HCT116 (cell line): ENCODE measurements at regions not wholly inside any gene's neighbourhood (a gene's known extent, or its start where the extent isn't known, plus 50 kb on each side); places are given as distances from the start of the nearest gene placed in this dataset.

Experiments used
- ATAC-seq: fragments of 200-7000 bp; cut with Tn5 transposase; 2 replicates; pipeline ENCODE4 v1.9.1; 2020; ENCODE audit warnings: mild to moderate bottlenecking, moderate library complexity
- BruUV-seq: library from RNA; stranded (reverse); fragments of 400-500 nt; replicated peaks from 2 replicates; lab custom pipeline; 2021; lab: Mats Ljungman, UMichigan
- CTCF ChIA-PET: fragments of 300-600 bp; sonication (Branson Sonifier 250); formaldehyde crosslinking; loops from one replicate; lab custom pipeline; 2021; ENCODE audit warnings: antibody characterized with exemption; lab: Charles Lee
- POLR2A ChIA-PET: fragments of 300-600, 350-600 bp; sonication (Branson Sonifier 250); formaldehyde crosslinking; loops from one replicate; lab custom pipeline; 2021; ENCODE audit warnings: antibody characterized with exemption; lab: Charles Lee
- RAD21 ChIA-PET, 2 experiments: fragments of 300-600 bp; sonication (Branson Sonifier 250); formaldehyde crosslinking; loops; one replicate each; lab custom pipeline; 2023; ENCODE audit warnings: low total read pairs in 2 of 2; ENCODE audit not compliant: uncharacterized antibody in 2 of 2, unreplicated experiment in 2 of 2, low non-redundant PET in 1 of 2; lab: Charles Lee
- DNase-seq: peaks from one replicate; pipeline ENCODE4 v3.0.0-alpha.2; 2010; ENCODE audit warnings: low read depth, low spot score
- H2AFZ ChIP-seq: fragments of 200-600 bp; shearing (Covaris generic), sonication (generic); 2 replicates; pipeline ENCODE4 v1.6.1; 2017; ENCODE audit warnings: low read depth, mixed run types, mixed read lengths, antibody characterized with exemption, low read length; ENCODE audit not compliant: poor library complexity, severe bottlenecking
- H3K27ac ChIP-seq: 2 replicates; pipeline ENCODE4 v1.5.1; 2012; ENCODE audit warnings: low read depth, low read length
- H3K27me3 ChIP-seq: fragments of 200-600 bp; sonication (generic); 2 replicates; pipeline ENCODE4 v1.6.1; 2016; ENCODE audit warnings: mixed run types, low read length, mixed read lengths; ENCODE audit not compliant: insufficient read depth
- H3K36me3 ChIP-seq, 2 experiments: fragments of 200-500 bp in 1 of 2; fragments of 200-600 bp in 1 of 2; sonication (Bioruptor generic) in 1 of 2; sonication (generic) in 1 of 2; 2 replicates each; pipeline versions ENCODE4 v1.5.1 to v1.6.1; 2014 to 2016; ENCODE audit warnings: low read length in 2 of 2, inconsistent platforms in 1 of 2, mixed read lengths in 1 of 2, mixed run types in 1 of 2; ENCODE audit not compliant: insufficient read depth in 2 of 2, control insufficient read depth in 1 of 2
- H3K4me1 ChIP-seq, 2 experiments: fragments of 200-600 bp in 1 of 2; sonication (generic) in 1 of 2; 2 replicates each; pipeline versions ENCODE4 v1.5.1 to v1.6.1; 2012 to 2017; ENCODE audit warnings: low read length in 2 of 2, inconsistent platforms in 1 of 2, mild to moderate bottlenecking in 1 of 2, mixed read lengths in 1 of 2, mixed run types in 1 of 2, moderate library complexity in 1 of 2; ENCODE audit not compliant: insufficient read depth in 2 of 2, control insufficient read depth in 1 of 2
- H3K4me2 ChIP-seq: fragments of 200-600 bp; sonication (generic); 2 replicates; pipeline ENCODE4 v1.6.1; 2017; ENCODE audit warnings: mixed run types, low read length, mixed read lengths
- H3K4me3 ChIP-seq, 2 experiments: fragments of 200-600 bp in 1 of 2; sonication (generic) in 1 of 2; replicated peaks in 1 of 2; 2 replicates each; pipeline ENCODE4 v1.5.1; 2011 to 2016; ENCODE audit warnings: low read length in 2 of 2, control low read depth in 1 of 2, low read depth in 1 of 2, mild to moderate bottlenecking in 1 of 2, mixed read lengths in 1 of 2, mixed run types in 1 of 2
- H3K79me2 ChIP-seq: fragments of 200-600 bp; sonication (generic); 2 replicates; pipeline ENCODE4 v1.6.1; 2017; ENCODE audit warnings: mild to moderate bottlenecking, mixed run types, low read length, moderate library complexity, mixed read lengths; ENCODE audit not compliant: insufficient read depth
- H3K9ac ChIP-seq: fragments of 200-600 bp; sonication (generic); 2 replicates; pipeline ENCODE4 v1.6.1; 2016; ENCODE audit warnings: low read length, mixed read lengths
- H3K9me2 ChIP-seq: fragments of 200-600 bp; sonication (generic), shearing (Covaris generic); 2 replicates; pipeline ENCODE4 v1.6.1; 2017; ENCODE audit warnings: mixed run types, mild to moderate bottlenecking, moderate library complexity; ENCODE audit not compliant: insufficient read depth
- H3K9me3 ChIP-seq, 2 experiments: fragments of 200-500 bp in 1 of 2; fragments of 200-600 bp in 1 of 2; sonication (Bioruptor generic) in 1 of 2; sonication (generic) in 1 of 2; 2 replicates each; pipeline ENCODE4 v1.6.1; 2014 to 2017; ENCODE audit warnings: low read length in 2 of 2, mixed read lengths in 2 of 2, inconsistent platforms in 1 of 2, low read depth in 1 of 2, mild to moderate bottlenecking in 1 of 2, mixed run types in 1 of 2, moderate library complexity in 1 of 2; ENCODE audit not compliant: control insufficient read depth in 1 of 2, insufficient read depth in 1 of 2
- H4K20me1 ChIP-seq: fragments of 200-600 bp; sonication (generic), shearing (Covaris generic); 2 replicates; pipeline ENCODE4 v1.6.1; 2017; ENCODE audit warnings: mixed run types, mild to moderate bottlenecking, moderate library complexity; ENCODE audit not compliant: insufficient read depth
- ATF3 ChIP-seq: IDR thresholded peaks from 2 replicates; pipeline ENCODE4 v1.6.1; 2012
- CEBPB ChIP-seq: IDR thresholded peaks from 2 replicates; pipeline ENCODE4 v1.6.1; 2012; ENCODE audit warnings: low read depth
- CTCF ChIP-seq, 3 experiments: fragments of 200-600 bp in 1 of 3; sonication (generic) in 1 of 3; IDR thresholded peaks in 2 of 3; conservative IDR thresholded peaks in 1 of 3; 2 replicates each; pipeline ENCODE4 v1.5.1; 2012 to 2017; ENCODE audit warnings: low read depth in 2 of 3, low read length in 2 of 3, antibody characterized with exemption in 1 of 3, borderline replicate concordance in 1 of 3, control low read depth in 1 of 3, mild to moderate bottlenecking in 1 of 3, mixed read lengths in 1 of 3, mixed run types in 1 of 3, moderate library complexity in 1 of 3; ENCODE audit not compliant: insufficient read depth in 1 of 3
- ELF1 ChIP-seq: IDR thresholded peaks from 2 replicates; pipeline ENCODE4 v1.6.1; 2012; ENCODE audit warnings: low read depth, borderline replicate concordance
- EZH2 ChIP-seq: fragments of 200-600 bp; sonication (generic); IDR thresholded peaks from 2 replicates; pipeline ENCODE4 v1.6.1; 2017; ENCODE audit warnings: antibody characterized with exemption, mixed run types
- FOSL1 ChIP-seq: IDR thresholded peaks from 2 replicates; pipeline ENCODE4 v1.6.1; 2012; ENCODE audit warnings: low read depth
- MAX ChIP-seq: IDR thresholded peaks from 2 replicates; pipeline ENCODE4 v1.6.1; 2012
- POLR2AphosphoS5 ChIP-seq: IDR thresholded peaks from 2 replicates; pipeline ENCODE4 v1.6.1; 2011; ENCODE audit warnings: mild to moderate bottlenecking, low read depth, low read length, moderate library complexity
- RAD21 ChIP-seq: IDR thresholded peaks from 2 replicates; pipeline ENCODE4 v1.6.1; 2012; ENCODE audit warnings: low read depth, mild to moderate bottlenecking
- SP1 ChIP-seq: IDR thresholded peaks from 2 replicates; pipeline ENCODE4 v1.6.1; 2012; ENCODE audit warnings: low read depth
- SRF ChIP-seq: IDR thresholded peaks from 2 replicates; pipeline ENCODE4 v1.6.1; 2012; ENCODE audit warnings: low read depth
- YY1 ChIP-seq: IDR thresholded peaks from 2 replicates; pipeline ENCODE4 v1.6.1; 2011; ENCODE audit warnings: low read length, low read depth, moderate library complexity, mild to moderate bottlenecking; ENCODE audit not compliant: insufficient replicate concordance; ENCODE audit errors: extremely low read depth
- ZBTB33 ChIP-seq: IDR thresholded peaks from 2 replicates; pipeline ENCODE4 v1.6.1; 2011; ENCODE audit warnings: mild to moderate bottlenecking, low read length, moderate library complexity; ENCODE audit not compliant: insufficient replicate concordance; ENCODE audit errors: extremely low read depth
- intact Hi-C: fragments of 100-400 bp; cut with micrococcal nuclease; formaldehyde crosslinking; loops from 2 replicates; pipeline ENCODE4 v1.10.0; 2022

GRCh38 chr7:104961821-104962220 lies 52.2 kb upstream of the KMT2E start:
- ChIA-PET POLR2A (no interaction called here), RAD21 (no interaction called here), CTCF (no interaction called here)
- Histone ChIP-seq H3K4me3 (no peak overlapping the region), H2AFZ (no peak overlapping the region), H3K4me2 (no peak overlapping the region), H3K9ac (no peak overlapping the region), H3K9me2 (no peaks in the 10 kb centered on the region), H3K79me2 (no peaks in the 10 kb centered on the region), H3K4me1 (no peaks in the 10 kb centered on the region), H3K27me3 (no peaks in the 10 kb centered on the region), H3K9me3 (no peaks in the 10 kb centered on the region), H3K27ac (no peak overlapping the region), H4K20me1 (no peaks in the 10 kb centered on the region), H3K36me3 (no peaks in the 10 kb centered on the region)
- ATAC-seq, result no peak
- BruUV-seq, result no TSS peak
- intact Hi-C loops, result no loop called here
- no peak for TF ChIP-seq CEBPB
- no peak for TF ChIP-seq POLR2AphosphoS5
- TF ChIP-seq ATF3, result no peak
- TF ChIP-seq CTCF (IDR thresholded peaks at IDR 0.05 in 2 of 3, conservative IDR thresholded peaks at IDR 0.05 in 1 of 3; ENCODE audit: borderline replicate concordance in 1 of 3, insufficient read depth in 1 of 3, low read depth in 2 of 3, low read length in 2 of 3), result no peak
- TF ChIP-seq SP1, result no peak
- TF ChIP-seq SRF, result no peak
- no peak for TF ChIP-seq FOSL1
- TF ChIP-seq RAD21, result no peak
- no peak for TF ChIP-seq ZBTB33
- TF ChIP-seq YY1, result no peak
- no peak for TF ChIP-seq ELF1
- no peak for TF ChIP-seq EZH2
- TF ChIP-seq MAX, result no peak
- no peak for DNase-seq
